H1 (cell line): ENCODE measurements at regions not wholly inside any gene's neighbourhood (a gene's known extent, or its start where the extent isn't known, plus 50 kb on each side); places are given as distances from the start of the nearest gene placed in this dataset.

Experiments used
- CTCF ChIA-PET: fragments of 300-600 bp; sonication (Branson Sonifier 250); formaldehyde crosslinking; loops from one replicate; lab custom pipeline; 2021; ENCODE audit not compliant: partially characterized antibody; lab: Charles Lee
- POLR2A ChIA-PET: fragments of 300-600 bp; sonication (Branson Sonifier 250); formaldehyde crosslinking; loops from one replicate; lab custom pipeline; 2021; ENCODE audit warnings: inconsistent platforms; ENCODE audit not compliant: partially characterized antibody; lab: Charles Lee
- DNase-seq, 2 experiments: peaks; one replicate each; pipeline versions ENCODE4 v3.0.0 to v3.0.0-alpha.2; 2010 to 2022; ENCODE audit warnings: low spot score in 2 of 2, low read depth in 1 of 2, mixed read lengths in 1 of 2
- FAIRE-seq: peaks from 2 replicates; lab custom pipeline; 2011; peaks lifted over from hg19 to GRCh38; lab: Jason Lieb, UNC
- H2AFZ ChIP-seq: 2 replicates; pipeline ENCODE4 v1.8.1; 2012; ENCODE audit warnings: low read length, inconsistent platforms
- H2AK5ac ChIP-seq: 2 replicates; pipeline ENCODE4 v1.6.1; 2013; ENCODE audit warnings: low read depth, low read length
- H2BK120ac ChIP-seq: replicated peaks from 2 replicates; pipeline ENCODE3; 2013; ENCODE audit warnings: low read depth, low read length, inconsistent platforms
- H2BK12ac ChIP-seq: 2 replicates; pipeline ENCODE4 v1.6.1; 2013; ENCODE audit warnings: low read depth, low read length
- H2BK15ac ChIP-seq: 2 replicates; pipeline ENCODE4 v1.6.1; 2013; ENCODE audit warnings: low read length
- H2BK20ac ChIP-seq: 2 replicates; pipeline ENCODE4 v1.6.1; 2013; ENCODE audit warnings: low read length
- H2BK5ac ChIP-seq: 2 replicates; pipeline ENCODE4 v1.6.1; 2013; ENCODE audit warnings: low read depth, low read length
- H3K14ac ChIP-seq: 2 replicates; pipeline ENCODE4 v1.6.1; 2013; ENCODE audit warnings: inconsistent platforms; ENCODE audit not compliant: insufficient read length
- H3K18ac ChIP-seq: 2 replicates; pipeline ENCODE4 v1.6.1; 2013; ENCODE audit warnings: low read length; ENCODE audit errors: extremely low read depth
- H3K23ac ChIP-seq: 2 replicates; pipeline ENCODE4 v1.6.1; 2013; ENCODE audit warnings: inconsistent platforms; ENCODE audit not compliant: insufficient read length
- H3K23me2 ChIP-seq: 2 replicates; pipeline ENCODE4 v1.6.1; 2013; ENCODE audit warnings: low read depth, low read length
- H3K27ac ChIP-seq: 2 replicates; pipeline ENCODE4 v1.6.1; 2011; ENCODE audit warnings: low read depth, low read length, inconsistent platforms
- H3K27me3 ChIP-seq, 4 experiments: replicated peaks in 1 of 4; 1 replicate in 1 of 4; 2 replicates in 3 of 4; pipeline versions ENCODE4 v1.6.1 to v1.8.1; 2011 to 2013; ENCODE audit warnings: low read length in 3 of 4, mild to moderate bottlenecking in 3 of 4, inconsistent platforms in 2 of 4, mixed read lengths in 2 of 4, moderate library complexity in 1 of 4; ENCODE audit not compliant: control insufficient read depth in 3 of 4, insufficient read depth in 3 of 4; ENCODE audit errors: extremely low read depth in 1 of 4
- H3K36me3 ChIP-seq, 4 experiments: 2 replicates each; pipeline versions ENCODE4 v1.6.1 to v1.8.1; 2011 to 2013; ENCODE audit warnings: mild to moderate bottlenecking in 4 of 4, low read length in 3 of 4, moderate library complexity in 2 of 4, control low read depth in 1 of 4, inconsistent platforms in 1 of 4; ENCODE audit not compliant: insufficient read depth in 4 of 4, control insufficient read depth in 2 of 4
- H3K4ac ChIP-seq: replicated peaks from 2 replicates; pipeline ENCODE3; 2013; ENCODE audit warnings: low read length, low read depth, mixed read lengths, inconsistent platforms; ENCODE audit not compliant: insufficient read length
- H3K4me1 ChIP-seq, 4 experiments: replicated peaks in 1 of 4; 1 replicate in 1 of 4; 2 replicates in 3 of 4; pipeline versions ENCODE4 v1.6.1 to v1.8.1; 2011 to 2013; ENCODE audit warnings: low read length in 3 of 4, inconsistent platforms in 2 of 4, mixed read lengths in 1 of 4; ENCODE audit not compliant: insufficient read depth in 4 of 4, control insufficient read depth in 3 of 4
- H3K4me2 ChIP-seq, 2 experiments: 2 replicates each; pipeline versions ENCODE4 v1.6.1 to v1.8.1; 2011 to 2013; ENCODE audit warnings: low read depth in 2 of 2, low read length in 2 of 2, control low read depth in 1 of 2, inconsistent platforms in 1 of 2, mild to moderate bottlenecking in 1 of 2; ENCODE audit not compliant: insufficient read depth in 1 of 2
- H3K4me3 ChIP-seq, 4 experiments: fragments of 200-600, 300-600 bp in 1 of 4; sonication (generic), shearing (Covaris generic), sonication (Bioruptor Twin) in 1 of 4; 2 replicates each; pipeline versions ENCODE4 v1.5.1 to v1.8.1; 2011 to 2016; ENCODE audit warnings: low read length in 4 of 4, low read depth in 3 of 4, control low read depth in 2 of 4, inconsistent platforms in 2 of 4, mild to moderate bottlenecking in 2 of 4, mixed read lengths in 1 of 4, moderate library complexity in 1 of 4; ENCODE audit not compliant: insufficient read depth in 2 of 4; ENCODE audit errors: extremely low read depth in 1 of 4
- H3K56ac ChIP-seq: replicated peaks from 2 replicates; pipeline ENCODE3; 2013; ENCODE audit warnings: low read depth, mild to moderate bottlenecking, mixed read lengths, low read length, inconsistent platforms; ENCODE audit not compliant: insufficient read length
- H3K79me1 ChIP-seq: 2 replicates; pipeline ENCODE4 v1.6.1; 2013; ENCODE audit warnings: low read depth, low read length, control low read depth
- H3K79me2 ChIP-seq, 2 experiments: 2 replicates each; pipeline versions ENCODE4 v1.6.1 to v1.8.1; 2012 to 2013; ENCODE audit warnings: low read length in 2 of 2, mild to moderate bottlenecking in 2 of 2, inconsistent platforms in 1 of 2; ENCODE audit not compliant: insufficient read depth in 2 of 2, control insufficient read depth in 1 of 2
- H3K9ac ChIP-seq, 4 experiments: replicated peaks in 1 of 4; 1 replicate in 1 of 4; 2 replicates in 3 of 4; pipeline versions ENCODE4 v1.6.1 to v1.8.1; 2011 to 2013; ENCODE audit warnings: low read depth in 3 of 4, low read length in 3 of 4, control low read depth in 2 of 4, mild to moderate bottlenecking in 2 of 4, moderate library complexity in 2 of 4, inconsistent platforms in 1 of 4; ENCODE audit errors: extremely low read depth in 1 of 4
- H3K9me3 ChIP-seq, 2 experiments: 2 replicates each; pipeline versions ENCODE4 v1.6.1 to v1.8.1; 2012 to 2013; ENCODE audit warnings: mild to moderate bottlenecking in 2 of 2, moderate library complexity in 2 of 2, control low read depth in 1 of 2, inconsistent platforms in 1 of 2, low read depth in 1 of 2, low read length in 1 of 2, mixed read lengths in 1 of 2; ENCODE audit not compliant: insufficient read depth in 2 of 2
- H4K20me1 ChIP-seq, 2 experiments: replicated peaks in 1 of 2; 2 replicates each; pipeline versions ENCODE3 to v1.8.1; 2011 to 2013; ENCODE audit warnings: inconsistent platforms in 2 of 2, low read length in 2 of 2, mild to moderate bottlenecking in 1 of 2; ENCODE audit not compliant: insufficient read depth in 2 of 2, control insufficient read depth in 1 of 2
- H4K5ac ChIP-seq: 2 replicates; pipeline ENCODE4 v1.6.1; 2013; ENCODE audit warnings: low read length, low read depth, mixed read lengths, inconsistent platforms; ENCODE audit not compliant: insufficient read length
- H4K8ac ChIP-seq: 2 replicates; pipeline ENCODE4 v1.8.0; 2013; ENCODE audit warnings: mild to moderate bottlenecking, moderate library complexity, low read length, inconsistent platforms; ENCODE audit not compliant: insufficient read depth; ENCODE audit errors: extremely low read depth
- H4K91ac ChIP-seq: replicated peaks from 2 replicates; pipeline ENCODE3; 2013; ENCODE audit warnings: low read length, mixed read lengths, inconsistent platforms; ENCODE audit not compliant: insufficient read length
- CEBPB ChIP-seq: IDR thresholded peaks from 2 replicates; pipeline ENCODE4 v1.6.1; 2012; ENCODE audit warnings: low read depth, low read length
- CHD2 ChIP-seq: IDR thresholded peaks from 2 replicates; pipeline ENCODE4 v1.6.1; 2012; ENCODE audit warnings: low read length, improper control_type of control experiment
- JUN ChIP-seq: IDR thresholded peaks from 2 replicates; pipeline ENCODE4 v1.6.1; 2011; ENCODE audit warnings: low read depth, mild to moderate bottlenecking, improper control_type of control experiment, low read length
- JUND ChIP-seq: IDR thresholded peaks from 2 replicates; pipeline ENCODE4 v1.6.1; 2011; ENCODE audit warnings: mild to moderate bottlenecking, improper control_type of control experiment, low read length
- KDM4A ChIP-seq: IDR thresholded peaks from one replicate; pipeline ENCODE4 v1.7.1; 2012; ENCODE audit warnings: low read depth, mild to moderate bottlenecking, moderate library complexity, low read length, inconsistent platforms; ENCODE audit not compliant: severe bottlenecking
- NRF1 ChIP-seq: IDR thresholded peaks from 2 replicates; pipeline ENCODE4 v1.6.1; 2011; ENCODE audit warnings: mild to moderate bottlenecking, low read depth, low read length, improper control_type of control experiment
- PHF8 ChIP-seq: fragments of 200-600 bp; sonication (generic); conservative IDR thresholded peaks from 2 replicates; pipeline ENCODE4 v1.7.1; 2012; ENCODE audit warnings: low read depth, mild to moderate bottlenecking, inconsistent platforms, low read length, moderate library complexity
- POU5F1 ChIP-seq: IDR thresholded peaks from 2 replicates; pipeline ENCODE4 v1.6.1; 2011; ENCODE audit warnings: low read depth, mild to moderate bottlenecking, low read length, moderate library complexity
- RAD21 ChIP-seq, 2 experiments: IDR thresholded peaks in 1 of 2; conservative IDR thresholded peaks in 1 of 2; 2 replicates each; pipeline ENCODE4 v1.6.1; 2011; ENCODE audit warnings: low read depth in 2 of 2, low read length in 2 of 2, improper control_type of control experiment in 1 of 2, inconsistent platforms in 1 of 2, mild to moderate bottlenecking in 1 of 2, moderate library complexity in 1 of 2
- RBBP5 ChIP-seq: IDR thresholded peaks from 2 replicates; pipeline ENCODE4 v1.7.1; 2012; ENCODE audit warnings: low read depth, mild to moderate bottlenecking, inconsistent platforms, low read length, moderate library complexity, borderline replicate concordance
- SAP30 ChIP-seq: fragments of 300-600 bp; sonication (generic); IDR thresholded peaks from 2 replicates; pipeline ENCODE4 v1.7.1; 2012; ENCODE audit warnings: low read length, moderate library complexity, mild to moderate bottlenecking, inconsistent platforms; ENCODE audit not compliant: insufficient read depth, insufficient replicate concordance
- SP4 ChIP-seq: IDR thresholded peaks from 2 replicates; pipeline ENCODE4 v1.6.1; 2012; ENCODE audit warnings: low read length, inconsistent platforms
- TAF1 ChIP-seq: IDR thresholded peaks from 2 replicates; pipeline ENCODE4 v1.6.1; 2011; ENCODE audit warnings: mild to moderate bottlenecking, low read depth, low read length
- TBP ChIP-seq: IDR thresholded peaks from 2 replicates; pipeline ENCODE4 v1.6.1; 2011; ENCODE audit warnings: low read depth, low read length, improper control_type of control experiment
- WGBS, 2 experiments: shearing (Covaris generic) in 1 of 2; methylation state at CpG; one replicate each; pipeline versions ENCODE4 v1.1.6 to v1.1.7; 2013 to 2015; ENCODE audit warnings: low lambda C conversion rate in 2 of 2, mixed read lengths in 2 of 2, inconsistent platforms in 1 of 2, low coverage in 1 of 2, missing lambda C conversion rate in 1 of 2; ENCODE audit not compliant: insufficient replicate concordance in 2 of 2, insufficient coverage in 1 of 2, insufficient read length in 1 of 2; ENCODE audit errors: extremely low coverage in 1 of 2, missing lambda C conversion rate in 1 of 2; 5-methylcytosine and 5-hydroxymethylcytosine counted together
- TF ChIP-seq, protein P1 (sequence below): IDR thresholded peaks from 2 replicates; pipeline ENCODE4 v1.6.1; 2012; ENCODE audit warnings: inconsistent platforms

GRCh38 chr2:150677551-150677950 is 190.1 kb upstream of the RND3 start:
- POLR2A ChIA-PET, result no interaction called here
- WGBS, 2 experiments, result 65% methylated on average over 4 of the region's 4 CpGs; no CpG with 5 or more reads in 1 of the 2 experiments
- H3K4me2 ChIP-seq, result no peak overlapping the region; a peak in 1 of 4 replicates
- TF ChIP-seq NRF1 (no peak), TBP (no peak), SP4 (no peak), PHF8 (no peak), KDM4A (no peak), CEBPB (no peak), TAF1 (no peak), POU5F1 (no peak), JUND (no peak), JUN (no peak), SAP30 (no peak), CHD2 (no peak), RBBP5 (no peak), RAD21 (IDR thresholded peaks at IDR 0.05 in 1 of 2, conservative IDR thresholded peaks at IDR 0.05 in 1 of 2; ENCODE audit: low read depth in 2 of 2, low read length in 2 of 2) (no peak)
- TF ChIP-seq, protein P1, sequence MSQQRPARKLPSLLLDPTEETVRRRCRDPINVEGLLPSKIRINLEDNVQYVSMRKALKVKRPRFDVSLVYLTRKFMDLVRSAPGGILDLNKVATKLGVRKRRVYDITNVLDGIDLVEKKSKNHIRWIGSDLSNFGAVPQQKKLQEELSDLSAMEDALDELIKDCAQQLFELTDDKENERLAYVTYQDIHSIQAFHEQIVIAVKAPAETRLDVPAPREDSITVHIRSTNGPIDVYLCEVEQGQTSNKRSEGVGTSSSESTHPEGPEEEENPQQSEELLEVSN, result no peak

More at GRCh38 chr2:150677551-150677950, 190.1 kb upstream of the RND3 start:
- H3K36me3 ChIP-seq, result no peaks in the 10 kb centered on the region
- DNase-seq (no peak), FAIRE-seq (no peak)
- no peaks in the 10 kb centered on the region; a peak in 1 of 4 replicates for H3K9me3 ChIP-seq
- no peak overlapping the region for H4K5ac ChIP-seq
- H3K14ac ChIP-seq, result no peak overlapping the region
- no peak overlapping the region for H2BK5ac ChIP-seq
- no peaks in the 10 kb centered on the region for H3K27me3 ChIP-seq
- no peak overlapping the region for H3K56ac ChIP-seq
- no peaks in the 10 kb centered on the region for H4K20me1 ChIP-seq
- no peak overlapping the region for H4K91ac ChIP-seq
- no peaks in the 10 kb centered on the region for H3K79me2 ChIP-seq
- H2BK15ac ChIP-seq, result no peak overlapping the region
- H3K4ac ChIP-seq, result no peak overlapping the region
- no peak overlapping the region for H3K4me3 ChIP-seq
- H3K23ac ChIP-seq, result no peak overlapping the region
- no peak overlapping the region for H3K18ac ChIP-seq
- H3K9ac ChIP-seq, result no peak overlapping the region
- CTCF ChIA-PET, result no interaction called here
- H3K79me1 ChIP-seq, result no peaks in the 10 kb centered on the region
- peaks cover 2 to 9% (median 4%) of the 10 kb centered on the region in 4 experiments; a peak in 4 of 7 replicates for H3K4me1 ChIP-seq
- no peak overlapping the region for H3K27ac ChIP-seq
- no peak overlapping the region for H2BK120ac ChIP-seq
- no peak overlapping the region for H2BK12ac ChIP-seq
- no peak overlapping the region for H2AK5ac ChIP-seq
- no peak overlapping the region for H4K8ac ChIP-seq
- H2AFZ ChIP-seq, result no peak overlapping the region
- H2BK20ac ChIP-seq, result no peak overlapping the region
- no peaks in the 10 kb centered on the region for H3K23me2 ChIP-seq
